ENCODE measurements at regions not wholly inside any gene's neighbourhood (a gene's known extent, or its start where the extent isn't known, plus 50 kb on each side); places are given as distances from the start of the nearest gene placed in this dataset.

GRCh38 chr5:18238321-18238720 is 604.1 kb downstream of the TAF11L14 start:
- TF ChIP-seq ZNF766 (CRISPR knock-in tag; IDR thresholded peaks at IDR 0.05; ENCODE audit: borderline replicate concordance) (no peak), THRA (CRISPR knock-in tag; IDR thresholded peaks at IDR 0.05; ENCODE audit: borderline replicate concordance) (no peak), MYC (CRISPR knock-in tag; IDR thresholded peaks at IDR 0.05; ENCODE audit: borderline replicate concordance) (no peak), PAXIP1 (CRISPR knock-in tag; conservative IDR thresholded peaks at IDR 0.05) (no peak), ZBED4 (CRISPR knock-in tag; IDR thresholded peaks at IDR 0.05; ENCODE audit: borderline replicate concordance) (no peak), POLR2A (IDR thresholded peaks at IDR 0.05; ENCODE audit: insufficient read depth in 1 of 2, low read depth in 2 of 2, low read length in 2 of 2) (no peak), MAFF (IDR thresholded peaks at IDR 0.05; ENCODE audit: low read depth, low read length) (no peak), EP300 (IDR thresholded peaks at IDR 0.05; ENCODE audit: low read depth in 2 of 2, low read length in 2 of 2) (no peak), EP300 (CRISPR knock-in tag; IDR thresholded peaks at IDR 0.05; ENCODE audit: borderline replicate concordance) (no peak), SUZ12 (IDR thresholded peaks at IDR 0.05; ENCODE audit: low read depth, low read length) (no peak), RBAK (CRISPR knock-in tag; IDR thresholded peaks at IDR 0.05) (no peak), YY1 (IDR thresholded peaks at IDR 0.05; ENCODE audit: insufficient read depth, insufficient replicate concordance, low read depth, low read length) (no peak), BRD4 (CRISPR knock-in tag; IDR thresholded peaks at IDR 0.05) (no peak), CTCF (CRISPR knock-in tag; IDR thresholded peaks at IDR 0.05) (no peak), CHD4 (IDR thresholded peaks at IDR 0.05; ENCODE audit: borderline replicate concordance, low read length) (no peak)

Data from HepG2 (cell line).